Activated T-cell treated with anti-CD3 and anti-CD28 coated beads, Interleukin-2, amount 50 U/mL, for 1 hour (primary cell): ENCODE measurements at regions not wholly inside any gene's neighbourhood (a gene's known extent, or its start where the extent isn't known, plus 50 kb on each side); places are given as distances from the start of the nearest gene placed in this dataset.

Experiments
- DNase-seq: peaks from one replicate; pipeline ENCODE4 v3.0.0-alpha.2; 2020

DNA sequence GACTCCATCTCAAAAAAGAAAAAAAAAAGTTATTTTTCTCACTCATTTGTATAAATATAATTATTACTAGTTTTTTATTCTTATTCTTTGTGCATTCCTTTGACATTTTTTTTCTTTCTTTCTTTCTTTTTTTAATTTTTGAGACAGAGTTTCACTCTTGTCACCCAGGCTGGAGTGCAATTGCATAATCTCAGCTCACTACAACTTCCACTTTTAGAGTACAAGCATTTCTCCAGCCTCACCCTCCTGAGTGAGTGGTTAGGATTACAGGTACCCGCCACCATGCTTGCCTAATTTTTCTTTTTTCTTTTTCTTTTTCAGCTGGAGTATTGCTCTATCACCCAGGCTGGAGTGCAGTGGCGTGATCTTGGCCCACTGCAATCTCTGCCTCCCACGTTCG lies 51.4 kb upstream of the JARID2 start:
- DNase-seq, result no peak
